Activated effector memory CD4-positive, alpha-beta T cell treated with anti-CD3 and anti-CD28 coated beads, Interleukin-2, amount 50 U/mL, for 16 hours (primary cell): ENCODE measurements at regions not wholly inside any gene's neighbourhood (a gene's known extent, or its start where the extent isn't known, plus 50 kb on each side); places are given as distances from the start of the nearest gene placed in this dataset.
"Not testable (repeated sequence)": the region's sequence is repeated elsewhere in the genome, so short reads cannot be mapped to it uniquely, and the experiment has no call there.

Experiments used
- DNase-seq: peaks from one replicate; pipeline ENCODE4 v3.0.0-alpha.2; 2020

- not testable (repeated sequence) for DNase-seq
Observed at GRCh38 chr16:33712308-33712707, 252.9 kb downstream of the TP53TG3F start.

- not testable (repeated sequence) for DNase-seq
Observed at GRCh38 chr16:33712851-33713709, 253.7 kb downstream of the TP53TG3F start.

- not testable (repeated sequence) for DNase-seq
Observed at GRCh38 chr16:33713710-33714538, 254.5 kb downstream of the TP53TG3F start.

GRCh38 chr16:33731167-33731566, 271.8 kb downstream of the TP53TG3F start:
- DNase-seq: not testable (repeated sequence)

GRCh38 chr16:33734650-33735049, 275.2 kb downstream of the TP53TG3F start:
- DNase-seq: not testable (repeated sequence)

GRCh38 chr16:33766869-33767765, 307.7 kb downstream of the TP53TG3F start:
- DNase-seq: not testable (repeated sequence)

- DNase-seq: not testable (repeated sequence)
Observed at GRCh38 chr16:33768710-33769109, 309.3 kb downstream of the TP53TG3F start.

- not testable (repeated sequence) for DNase-seq
Observed at GRCh38 chr16:33769180-33769846, 309.9 kb downstream of the TP53TG3F start.

- not testable (repeated sequence) for DNase-seq
Observed at GRCh38 chr16:33770478-33770877, 311.1 kb downstream of the TP53TG3F start.

GRCh38 chr16:33771211-33771610, 311.8 kb downstream of the TP53TG3F start:
- not testable (repeated sequence) for DNase-seq

- DNase-seq: not testable (repeated sequence)
Observed at GRCh38 chr16:33773966-33774365, 314.6 kb downstream of the TP53TG3F start.

- not testable (repeated sequence) for DNase-seq
Observed at GRCh38 chr16:33774724-33775123, 315.3 kb downstream of the TP53TG3F start.

GRCh38 chr16:33816328-33816944, 357.0 kb downstream of the TP53TG3F start:
- not testable (repeated sequence) for DNase-seq

GRCh38 chr16:33824736-33825135, 365.3 kb downstream of the TP53TG3F start:
- DNase-seq: not testable (repeated sequence)

GRCh38 chr16:33827522-33827921, 368.1 kb downstream of the TP53TG3F start:
- DNase-seq: not testable (repeated sequence)

- not testable (repeated sequence) for DNase-seq
Observed at GRCh38 chr16:33839157-33839556, 379.7 kb downstream of the TP53TG3F start.

- not testable (repeated sequence) for DNase-seq
Observed at GRCh38 chr16:33844533-33844932, 385.1 kb downstream of the TP53TG3F start.
